ENCODE measurements at regions not wholly inside any gene's neighbourhood (a gene's known extent, or its start where the extent isn't known, plus 50 kb on each side); places are given as distances from the start of the nearest gene placed in this dataset.

DNA sequence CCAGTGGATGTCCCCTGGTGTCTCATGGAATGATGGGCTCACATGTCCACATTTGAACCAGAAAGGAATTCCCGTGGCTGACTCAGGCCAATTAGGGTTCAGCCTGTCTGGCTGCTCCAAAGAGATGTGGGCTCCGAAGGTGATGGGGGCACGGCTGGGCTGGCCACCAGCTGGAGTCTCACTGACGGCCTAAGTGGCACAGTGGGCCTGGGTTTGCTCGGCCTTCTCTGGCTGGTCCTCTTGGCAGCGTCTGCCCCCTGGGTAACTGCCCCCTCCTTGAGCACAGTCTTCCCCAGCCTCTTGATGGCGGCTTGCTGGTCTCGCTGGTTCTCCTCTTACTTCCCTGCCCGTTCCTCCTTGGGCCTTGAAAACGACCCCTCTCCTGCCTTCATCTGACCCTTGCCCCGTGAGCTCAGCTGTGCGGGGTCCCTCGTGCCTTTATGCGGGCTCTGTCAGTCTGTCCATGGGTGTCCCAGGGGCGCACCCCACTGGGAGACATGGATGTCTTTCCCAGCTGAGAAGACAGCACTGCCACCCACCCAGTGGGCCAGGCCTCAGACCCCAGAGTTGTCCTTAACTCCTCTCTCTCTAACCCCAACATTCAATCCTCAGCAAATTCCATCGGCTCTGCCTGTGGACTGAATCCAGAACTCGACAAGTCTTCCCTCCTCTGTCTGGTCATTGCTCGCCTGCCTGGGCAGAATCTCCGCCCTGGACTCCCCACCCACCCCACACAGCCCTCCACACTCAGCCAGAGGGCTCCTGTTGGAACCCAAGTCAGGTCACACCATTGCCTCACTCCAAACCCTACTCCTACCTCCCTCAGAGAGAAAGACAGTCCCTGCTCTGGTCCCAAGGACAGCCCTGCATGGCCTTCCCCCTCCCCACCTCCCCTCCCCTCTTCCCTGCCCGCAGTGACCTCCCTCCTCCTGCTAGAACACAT is 78.7 kb downstream of the CEBPB start:
- H3K27ac Mint-ChIP-seq = no peak overlapping the region
- no peak for DNase-seq (ENCODE audit: low spot score)

More for the DNA sequence above, 78.7 kb downstream of the CEBPB start:
- H3K36me3 Mint-ChIP-seq = no peaks in the 10 kb centered on the region
- POLR2A ChIA-PET = no interaction called here
- TF ChIP-seq JUN (CRISPR knock-in tag; IDR thresholded peaks at IDR 0.05) (no peak), MYBL2 (CRISPR knock-in tag; IDR thresholded peaks at IDR 0.05) (no peak), SMAD3 (CRISPR knock-in tag; IDR thresholded peaks at IDR 0.05; ENCODE audit: borderline replicate concordance) (no peak), ZNF671 (CRISPR knock-in tag; IDR thresholded peaks at IDR 0.05) (no peak), HMGA2 (CRISPR knock-in tag; IDR thresholded peaks at IDR 0.05) (no peak), SP1 (CRISPR knock-in tag; conservative IDR thresholded peaks at IDR 0.05) (no peak), ZNF281 (CRISPR knock-in tag; IDR thresholded peaks at IDR 0.05) (no peak), TP53 (CRISPR knock-in tag; IDR thresholded peaks at IDR 0.05) (no peak), GTF2I (CRISPR knock-in tag; conservative IDR thresholded peaks at IDR 0.05) (no peak), SOX15 (CRISPR knock-in tag; IDR thresholded peaks at IDR 0.05) (no peak), RELA (CRISPR knock-in tag; IDR thresholded peaks at IDR 0.05; ENCODE audit: borderline replicate concordance) (no peak), ZNF138 (CRISPR knock-in tag; conservative IDR thresholded peaks at IDR 0.05) (no peak), ZNF423 (CRISPR knock-in tag; IDR thresholded peaks at IDR 0.05) (no peak)
- TF ChIP-seq, protein P1, sequence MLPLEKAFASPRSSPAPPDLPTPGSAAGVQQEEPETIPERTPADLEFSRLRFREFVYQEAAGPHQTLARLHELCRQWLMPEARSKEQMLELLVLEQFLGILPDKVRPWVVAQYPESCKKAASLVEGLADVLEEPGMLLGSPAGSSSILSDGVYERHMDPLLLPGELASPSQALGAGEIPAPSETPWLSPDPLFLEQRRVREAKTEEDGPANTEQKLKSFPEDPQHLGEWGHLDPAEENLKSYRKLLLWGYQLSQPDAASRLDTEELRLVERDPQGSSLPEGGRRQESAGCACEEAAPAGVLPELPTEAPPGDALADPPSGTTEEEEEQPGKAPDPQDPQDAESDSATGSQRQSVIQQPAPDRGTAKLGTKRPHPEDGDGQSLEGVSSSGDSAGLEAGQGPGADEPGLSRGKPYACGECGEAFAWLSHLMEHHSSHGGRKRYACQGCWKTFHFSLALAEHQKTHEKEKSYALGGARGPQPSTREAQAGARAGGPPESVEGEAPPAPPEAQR (CRISPR knock-in tag; IDR thresholded peaks at IDR 0.05) = no peak
- TF ChIP-seq, protein P2, sequence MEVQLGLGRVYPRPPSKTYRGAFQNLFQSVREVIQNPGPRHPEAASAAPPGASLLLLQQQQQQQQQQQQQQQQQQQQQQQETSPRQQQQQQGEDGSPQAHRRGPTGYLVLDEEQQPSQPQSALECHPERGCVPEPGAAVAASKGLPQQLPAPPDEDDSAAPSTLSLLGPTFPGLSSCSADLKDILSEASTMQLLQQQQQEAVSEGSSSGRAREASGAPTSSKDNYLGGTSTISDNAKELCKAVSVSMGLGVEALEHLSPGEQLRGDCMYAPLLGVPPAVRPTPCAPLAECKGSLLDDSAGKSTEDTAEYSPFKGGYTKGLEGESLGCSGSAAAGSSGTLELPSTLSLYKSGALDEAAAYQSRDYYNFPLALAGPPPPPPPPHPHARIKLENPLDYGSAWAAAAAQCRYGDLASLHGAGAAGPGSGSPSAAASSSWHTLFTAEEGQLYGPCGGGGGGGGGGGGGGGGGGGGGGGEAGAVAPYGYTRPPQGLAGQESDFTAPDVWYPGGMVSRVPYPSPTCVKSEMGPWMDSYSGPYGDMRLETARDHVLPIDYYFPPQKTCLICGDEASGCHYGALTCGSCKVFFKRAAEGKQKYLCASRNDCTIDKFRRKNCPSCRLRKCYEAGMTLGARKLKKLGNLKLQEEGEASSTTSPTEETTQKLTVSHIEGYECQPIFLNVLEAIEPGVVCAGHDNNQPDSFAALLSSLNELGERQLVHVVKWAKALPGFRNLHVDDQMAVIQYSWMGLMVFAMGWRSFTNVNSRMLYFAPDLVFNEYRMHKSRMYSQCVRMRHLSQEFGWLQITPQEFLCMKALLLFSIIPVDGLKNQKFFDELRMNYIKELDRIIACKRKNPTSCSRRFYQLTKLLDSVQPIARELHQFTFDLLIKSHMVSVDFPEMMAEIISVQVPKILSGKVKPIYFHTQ (CRISPR knock-in tag; IDR thresholded peaks at IDR 0.05) = no peak
- TF ChIP-seq, protein P3, sequence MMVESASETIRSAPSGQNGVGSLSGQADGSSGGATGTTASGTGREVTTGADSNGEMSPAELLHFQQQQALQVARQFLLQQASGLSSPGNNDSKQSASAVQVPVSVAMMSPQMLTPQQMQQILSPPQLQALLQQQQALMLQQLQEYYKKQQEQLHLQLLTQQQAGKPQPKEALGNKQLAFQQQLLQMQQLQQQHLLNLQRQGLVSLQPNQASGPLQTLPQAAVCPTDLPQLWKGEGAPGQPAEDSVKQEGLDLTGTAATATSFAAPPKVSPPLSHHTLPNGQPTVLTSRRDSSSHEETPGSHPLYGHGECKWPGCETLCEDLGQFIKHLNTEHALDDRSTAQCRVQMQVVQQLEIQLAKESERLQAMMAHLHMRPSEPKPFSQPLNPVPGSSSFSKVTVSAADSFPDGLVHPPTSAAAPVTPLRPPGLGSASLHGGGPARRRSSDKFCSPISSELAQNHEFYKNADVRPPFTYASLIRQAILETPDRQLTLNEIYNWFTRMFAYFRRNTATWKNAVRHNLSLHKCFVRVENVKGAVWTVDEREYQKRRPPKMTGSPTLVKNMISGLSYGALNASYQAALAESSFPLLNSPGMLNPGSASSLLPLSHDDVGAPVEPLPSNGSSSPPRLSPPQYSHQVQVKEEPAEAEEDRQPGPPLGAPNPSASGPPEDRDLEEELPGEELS (CRISPR knock-in tag; IDR thresholded peaks at IDR 0.05) = no peak
- peaks cover 12% of the 10 kb centered on the region for H3K4me1 Mint-ChIP-seq
- CTCF ChIA-PET = interaction anchor here (2.6 to 2.7 kb wide), 2 partner anchors 13 to 79 kb away, joined by 6 to 12 read pairs; partner anchors contain the start of gene CEBPB
- H3K27me3 Mint-ChIP-seq (ENCODE audit: low read depth) = no peaks in the 10 kb centered on the region
- no peak for ATAC-seq
- H3K9me3 Mint-ChIP-seq = no peaks in the 10 kb centered on the region
- no peak overlapping the region for H3K4me3 Mint-ChIP-seq

All from WTC11 (cell line).